ENCODE measurements at regions not wholly inside any gene's neighbourhood (a gene's known extent, or its start where the extent isn't known, plus 50 kb on each side); places are given as distances from the start of the nearest gene placed in this dataset.
A peak's percentile ranks its signal among the peaks of the same experiment; 100 is the strongest.
"Not testable (repeated sequence)": the region's sequence is repeated elsewhere in the genome, so short reads cannot be mapped to it uniquely, and the experiment has no call there.

- DNase-seq, result no peak
These were observed 442.1 kb upstream of the NRP1 start for GRCh38 chr10:33776419-33777070.

DNA sequence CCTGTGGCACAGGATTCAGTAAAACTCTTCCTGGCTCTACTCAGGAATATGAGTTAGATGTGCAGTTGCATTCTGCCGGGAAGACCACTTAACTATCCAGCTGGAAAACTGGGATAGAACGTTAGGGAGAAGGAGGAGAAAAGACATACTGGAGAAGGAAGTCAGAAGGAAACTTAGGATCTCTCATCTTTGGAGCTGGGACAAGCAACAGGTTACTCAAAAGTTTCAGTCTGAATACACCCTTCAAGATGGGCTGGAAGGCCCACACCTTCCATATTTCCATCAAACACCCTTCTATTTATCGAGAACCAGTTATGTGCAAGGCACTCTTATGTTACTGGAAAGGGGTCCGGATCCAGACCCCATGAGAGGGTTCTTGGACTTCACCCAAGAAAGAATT is 440.4 kb upstream of the NRP1 start:
- DNase-seq, result no peak

DNA sequence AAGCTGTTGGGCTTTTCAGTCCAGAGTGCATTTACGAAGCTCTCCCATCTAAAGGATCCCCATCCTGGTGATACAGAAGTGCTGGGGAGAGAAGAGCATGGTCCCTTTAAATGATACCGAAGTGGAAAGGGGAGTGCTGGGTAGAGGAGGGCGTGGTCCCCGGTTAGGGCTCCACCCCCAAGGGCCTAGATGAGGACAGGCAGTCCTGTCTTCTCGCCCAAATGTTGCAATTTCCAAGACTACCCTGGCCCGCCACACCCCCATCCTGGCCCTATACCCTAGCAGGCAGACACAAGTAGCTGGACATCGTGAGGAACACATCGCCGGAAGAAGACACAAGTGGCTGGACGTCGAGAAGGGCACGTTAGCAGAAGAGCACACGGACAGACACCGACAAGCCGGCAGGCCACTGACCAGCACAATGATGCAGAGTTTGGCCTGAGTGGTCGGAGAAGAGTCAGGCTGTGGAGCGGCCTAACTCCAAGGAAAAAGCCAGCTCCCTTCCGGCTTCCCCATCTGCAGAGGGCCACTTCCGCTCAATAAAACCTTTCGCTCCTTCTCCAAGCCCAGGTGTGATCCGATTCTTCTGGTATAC is 439.5 kb upstream of the NRP1 start:
- no peak for DNase-seq

- DNase-seq, result no peak
These were observed 438.7 kb upstream of the NRP1 start for GRCh38 chr10:33773253-33773573.

DNA sequence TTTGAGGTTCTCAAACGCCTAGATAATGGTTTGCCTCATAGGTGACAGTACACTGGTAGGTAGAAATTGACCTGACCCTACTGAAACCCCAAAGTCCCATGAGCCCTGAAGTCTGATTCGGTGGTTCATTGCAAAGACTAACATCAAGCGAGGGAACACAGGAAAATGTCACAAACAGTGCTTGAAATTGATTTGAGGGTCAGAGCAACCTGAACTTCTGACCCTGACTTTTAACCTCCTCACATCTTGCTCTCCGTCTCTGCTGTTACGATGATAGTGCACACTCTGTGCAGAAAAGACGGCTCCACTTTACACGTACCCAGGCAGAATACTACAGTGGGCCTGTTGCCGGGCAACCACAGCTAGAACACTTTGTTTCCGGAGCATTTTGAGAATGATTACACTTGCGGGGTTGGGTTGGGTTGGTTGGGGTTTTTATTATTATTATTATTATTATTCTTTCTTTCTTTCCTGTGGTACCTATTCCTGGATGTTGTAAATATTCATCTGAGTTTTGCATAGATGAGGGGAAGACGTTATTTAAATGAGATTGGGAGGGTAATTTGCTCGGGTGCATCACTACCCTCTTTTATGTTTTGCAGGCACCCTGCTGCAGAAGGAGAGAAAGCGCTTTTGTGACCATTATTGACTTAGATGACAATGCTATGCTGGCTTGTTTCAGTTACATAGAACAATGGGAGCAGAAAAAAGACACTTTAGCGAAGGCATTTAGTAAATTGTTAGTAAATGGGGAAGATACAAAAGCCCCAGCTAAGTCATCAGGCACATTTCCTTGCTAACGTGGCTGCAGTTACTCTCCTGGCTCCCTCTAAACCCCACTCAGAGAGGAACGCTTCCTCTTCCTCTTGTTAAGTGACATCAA is 438.1 kb upstream of the NRP1 start:
- DNase-seq, result peak; percentile 71

DNA sequence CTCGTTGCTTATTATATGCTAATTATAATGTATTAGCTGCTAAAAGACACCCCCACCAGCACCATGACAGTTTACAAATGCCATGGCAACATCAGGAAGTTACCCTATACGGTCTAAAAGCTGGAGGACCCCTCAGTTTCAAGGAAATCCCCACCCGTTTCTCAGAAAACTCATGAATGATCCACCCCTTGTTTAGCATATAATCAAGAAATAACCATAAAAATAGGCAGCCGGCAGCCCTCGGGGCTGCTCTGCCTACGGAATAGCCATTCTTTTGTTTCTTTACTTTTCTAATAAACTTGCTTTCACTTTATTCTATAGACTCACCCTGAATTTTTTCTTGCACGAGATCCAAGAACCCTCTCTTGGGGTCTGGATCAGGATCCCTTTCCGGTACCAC is 437.4 kb upstream of the NRP1 start:
- not testable (repeated sequence) for DNase-seq

GRCh38 chr10:33764694-33765185 is 430.3 kb upstream of the NRP1 start:
- no peak for DNase-seq

DNA sequence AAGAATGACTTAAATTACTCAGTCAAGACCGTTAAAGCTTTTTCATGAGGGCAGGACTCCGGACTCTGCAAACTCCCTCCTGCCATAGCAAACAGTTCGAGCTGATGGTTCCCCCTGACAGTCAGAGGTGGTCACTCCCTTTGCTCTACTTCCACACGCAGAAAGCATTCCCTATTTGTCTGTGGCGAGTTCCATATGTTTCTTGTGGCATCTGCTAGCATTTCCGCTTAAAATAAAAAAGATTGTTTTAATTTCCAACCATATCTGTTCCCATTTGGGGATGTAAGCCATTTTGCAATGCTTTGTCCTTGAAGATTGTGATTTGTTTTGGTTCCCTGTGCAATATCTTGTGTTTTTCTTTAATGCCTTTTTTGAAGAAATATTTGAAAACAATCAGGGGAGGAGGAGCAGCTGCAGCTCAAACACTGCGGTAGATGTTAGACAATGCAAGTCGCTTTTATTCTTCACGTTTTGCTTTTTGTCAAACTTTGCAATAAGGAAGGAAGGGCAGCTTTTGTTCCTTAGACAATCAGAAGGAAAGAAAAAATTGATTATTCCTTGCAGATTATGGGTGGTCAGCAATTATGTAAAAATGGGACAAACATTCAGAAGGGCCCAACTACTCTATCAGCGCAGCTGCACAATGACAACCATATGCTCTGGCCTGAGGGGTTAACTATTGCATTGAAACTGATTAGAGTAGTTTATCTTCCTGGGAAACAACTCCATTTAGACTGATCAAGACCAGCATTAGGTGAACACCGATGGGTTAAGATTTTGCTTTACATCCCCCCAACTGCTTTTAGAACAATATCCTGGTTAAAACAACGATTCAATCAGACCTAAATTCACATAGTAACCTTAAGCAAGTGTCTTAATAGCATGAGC is 425.8 kb upstream of the NRP1 start:
- no peak for DNase-seq

DNA sequence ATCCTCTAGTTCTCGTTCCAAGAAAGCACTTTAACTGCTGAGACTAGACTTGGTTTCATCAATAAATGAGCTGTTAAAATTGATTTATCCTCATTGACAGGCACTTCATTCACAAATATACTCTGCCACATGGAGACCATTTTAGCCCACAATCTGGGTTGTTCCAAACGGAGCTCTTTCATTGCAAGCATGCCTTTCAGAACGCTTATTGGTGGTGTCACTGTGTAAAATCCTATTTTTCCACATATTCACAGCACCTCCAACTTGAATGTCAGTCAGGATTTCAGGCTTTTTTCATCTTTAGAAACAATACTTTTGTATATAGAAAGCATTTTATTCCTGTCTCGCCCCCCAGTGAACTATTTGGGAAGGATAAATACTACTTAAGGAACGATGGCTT is 424.7 kb upstream of the NRP1 start:
- DNase-seq, result no peak

GRCh38 chr10:33758299-33758698 is 423.8 kb upstream of the NRP1 start:
- DNase-seq, result no peak

- no peak for DNase-seq
These were observed 419.6 kb upstream of the NRP1 start for GRCh38 chr10:33754052-33754451.

DNA sequence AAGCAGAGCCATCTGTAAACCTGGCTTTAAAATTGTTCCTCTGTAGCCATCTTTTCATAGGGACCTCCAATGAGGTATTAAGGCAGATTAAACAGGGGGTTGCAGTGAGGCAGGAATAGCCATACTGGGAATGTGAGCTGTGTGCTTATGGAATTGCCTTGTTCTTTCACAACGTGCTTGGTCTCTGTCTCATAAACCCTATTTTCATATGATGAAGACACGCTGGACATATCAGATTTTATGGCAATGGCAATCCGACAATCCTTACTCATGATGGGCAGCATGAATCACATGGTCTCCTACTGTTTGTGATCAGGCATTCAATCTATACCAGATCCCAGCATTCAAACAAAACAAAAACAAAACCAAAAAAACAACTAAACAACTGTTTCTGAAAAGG is 418.9 kb upstream of the NRP1 start:
- no peak for DNase-seq

- no peak for DNase-seq
These were observed 415.3 kb upstream of the NRP1 start for GRCh38 chr10:33749790-33750189.

DNA sequence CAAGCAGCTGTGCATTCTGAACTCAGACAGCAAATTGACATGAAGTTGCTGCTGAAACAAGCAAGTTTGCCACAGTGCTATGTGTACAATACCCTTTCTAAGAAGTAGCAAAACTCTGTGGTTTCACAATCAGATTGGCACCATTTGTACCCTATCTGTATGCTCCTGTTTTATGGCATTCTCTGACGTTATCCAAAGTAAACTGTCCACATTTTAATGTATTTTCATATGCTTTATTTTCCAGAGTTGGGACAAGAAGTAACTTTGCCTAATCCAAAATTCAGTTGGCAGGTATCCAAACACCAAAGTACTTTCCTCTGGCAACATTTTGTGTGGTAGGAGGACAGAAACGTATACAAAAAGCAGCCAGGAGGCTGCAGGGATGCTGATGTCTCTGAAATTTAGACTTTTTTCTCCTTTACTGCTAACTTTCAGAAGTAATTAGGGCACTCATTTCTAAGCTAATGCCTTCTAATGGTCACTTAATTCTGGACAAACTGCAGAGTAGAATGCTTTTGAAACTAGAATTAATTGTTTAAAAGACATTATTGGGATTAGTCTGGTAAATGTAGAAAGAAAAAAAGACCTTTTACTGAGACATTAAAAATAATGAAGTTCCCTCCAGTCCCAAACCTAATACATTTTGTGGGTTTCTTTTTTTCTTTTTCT is 414.7 kb upstream of the NRP1 start:
- DNase-seq, result no peak

DNA sequence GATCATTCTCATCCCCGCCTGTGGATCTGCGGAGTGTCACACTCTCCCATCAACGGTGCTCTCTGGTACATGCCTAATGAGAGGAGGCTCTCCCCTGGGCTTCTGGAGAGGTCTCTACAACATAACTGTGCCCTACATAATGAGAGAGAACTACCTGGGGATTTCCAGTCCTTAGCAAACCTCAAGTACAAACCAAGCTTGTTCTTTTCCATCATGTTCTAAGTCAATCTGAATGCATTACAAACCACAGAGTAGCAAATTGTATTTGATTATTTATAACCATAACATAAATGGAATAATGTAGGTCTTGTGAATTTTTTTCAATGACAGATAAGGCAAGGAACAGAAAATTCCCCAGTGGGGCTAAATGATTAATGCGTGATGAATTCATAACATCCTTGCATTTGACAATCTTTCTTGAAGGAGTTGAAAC is 412.4 kb upstream of the NRP1 start:
- DNase-seq, result no peak

GRCh38 chr10:33746186-33746585 is 411.7 kb upstream of the NRP1 start:
- DNase-seq, result no peak

DNA sequence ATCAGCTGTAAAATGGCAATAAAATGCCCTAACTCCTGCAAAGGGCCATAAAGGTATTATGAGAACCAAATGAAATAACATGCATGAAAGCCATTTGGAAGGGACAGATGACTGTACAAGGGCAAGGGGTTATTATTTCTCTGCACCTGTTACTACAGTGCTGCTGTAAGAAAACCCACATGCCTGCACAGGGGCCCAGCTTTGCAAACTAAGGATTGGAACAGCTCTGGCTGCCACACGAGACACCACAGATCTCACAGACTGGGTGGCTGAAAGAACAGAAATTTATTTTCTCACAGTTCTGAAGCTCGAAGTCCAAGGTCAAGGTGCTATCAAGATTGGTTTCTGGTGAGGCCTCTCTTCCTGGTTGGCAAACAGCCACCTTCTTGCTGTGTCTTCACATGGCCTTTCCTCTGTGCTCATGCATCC is 409.0 kb upstream of the NRP1 start:
- DNase-seq, result no peak

GRCh38 chr10:33739031-33739430 is 404.6 kb upstream of the NRP1 start:
- DNase-seq, result no peak

DNA sequence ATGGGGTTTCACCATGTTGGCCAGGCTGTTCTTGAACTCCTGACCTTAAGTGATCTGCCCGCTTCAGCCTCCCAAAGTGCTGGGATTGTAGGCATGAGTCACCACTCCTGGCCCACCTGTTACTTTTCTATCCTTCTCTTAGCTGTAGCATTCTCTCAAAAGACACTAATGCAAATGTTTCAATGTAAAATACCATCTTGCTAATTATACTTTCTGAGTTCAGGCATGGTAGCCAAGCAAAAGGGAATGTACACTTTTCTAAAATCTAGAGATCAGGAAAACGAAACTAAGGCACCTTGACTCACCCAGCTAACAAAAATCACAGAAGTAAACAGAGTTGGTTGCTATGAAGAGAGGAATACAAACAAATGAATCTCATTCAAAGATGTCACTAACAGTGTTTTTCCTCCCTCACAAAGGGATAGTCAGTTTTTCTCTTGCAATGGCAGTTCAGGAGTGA is 401.0 kb upstream of the NRP1 start:
- no peak for DNase-seq

- no peak for DNase-seq
These were observed 400.1 kb upstream of the NRP1 start for GRCh38 chr10:33734393-33735155.

GRCh38 chr10:33733058-33733457 is 398.6 kb upstream of the NRP1 start:
- no peak for DNase-seq

All from dermis blood vessel endothelial cell (primary cell).